ENCODE measurements at regions not wholly inside any gene's neighbourhood (a gene's known extent, or its start where the extent isn't known, plus 50 kb on each side); places are given as distances from the start of the nearest gene placed in this dataset.
"Not testable (repeated sequence)": the region's sequence is repeated elsewhere in the genome, so short reads cannot be mapped to it uniquely, and the experiment has no call there.

DNA sequence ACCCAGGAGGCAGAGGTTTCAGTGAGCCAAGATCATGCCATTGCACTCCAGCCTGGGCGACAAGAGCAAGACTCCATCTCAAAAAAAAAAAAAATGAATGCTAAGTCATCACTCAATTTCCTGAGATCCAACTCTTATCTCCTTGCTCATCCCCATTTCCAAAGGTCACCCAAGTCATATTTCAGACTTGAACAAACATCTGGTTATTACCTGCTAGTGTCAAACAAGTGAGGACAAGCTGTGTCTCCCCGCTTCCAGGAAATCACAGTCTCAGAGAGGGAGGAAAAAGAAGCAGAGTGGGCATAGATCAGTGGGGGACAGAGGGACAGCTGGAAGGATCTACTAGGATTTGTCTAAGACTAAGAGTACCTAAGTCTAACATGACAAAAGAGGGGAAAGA lies 147.5 kb upstream of the FUNDC1 start:
- Mint-ChIP-seq H3K27me3 (ENCODE audit: insufficient read depth) (peaks cover 3% of the 10 kb centered on the region), H3K4me3 (no peak overlapping the region), H3K27ac (no peak overlapping the region), H3K9me3 (no peaks in the 10 kb centered on the region), H3K36me3 (ENCODE audit: low read depth) (no peaks in the 10 kb centered on the region), H3K4me1 (ENCODE audit: low read depth) (no peaks in the 10 kb centered on the region)
- DNase-seq, result no peak
- TF ChIP-seq, protein P1, sequence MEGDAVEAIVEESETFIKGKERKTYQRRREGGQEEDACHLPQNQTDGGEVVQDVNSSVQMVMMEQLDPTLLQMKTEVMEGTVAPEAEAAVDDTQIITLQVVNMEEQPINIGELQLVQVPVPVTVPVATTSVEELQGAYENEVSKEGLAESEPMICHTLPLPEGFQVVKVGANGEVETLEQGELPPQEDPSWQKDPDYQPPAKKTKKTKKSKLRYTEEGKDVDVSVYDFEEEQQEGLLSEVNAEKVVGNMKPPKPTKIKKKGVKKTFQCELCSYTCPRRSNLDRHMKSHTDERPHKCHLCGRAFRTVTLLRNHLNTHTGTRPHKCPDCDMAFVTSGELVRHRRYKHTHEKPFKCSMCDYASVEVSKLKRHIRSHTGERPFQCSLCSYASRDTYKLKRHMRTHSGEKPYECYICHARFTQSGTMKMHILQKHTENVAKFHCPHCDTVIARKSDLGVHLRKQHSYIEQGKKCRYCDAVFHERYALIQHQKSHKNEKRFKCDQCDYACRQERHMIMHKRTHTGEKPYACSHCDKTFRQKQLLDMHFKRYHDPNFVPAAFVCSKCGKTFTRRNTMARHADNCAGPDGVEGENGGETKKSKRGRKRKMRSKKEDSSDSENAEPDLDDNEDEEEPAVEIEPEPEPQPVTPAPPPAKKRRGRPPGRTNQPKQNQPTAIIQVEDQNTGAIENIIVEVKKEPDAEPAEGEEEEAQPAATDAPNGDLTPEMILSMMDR (IDR thresholded peaks at IDR 0.05), result no peak

DNA sequence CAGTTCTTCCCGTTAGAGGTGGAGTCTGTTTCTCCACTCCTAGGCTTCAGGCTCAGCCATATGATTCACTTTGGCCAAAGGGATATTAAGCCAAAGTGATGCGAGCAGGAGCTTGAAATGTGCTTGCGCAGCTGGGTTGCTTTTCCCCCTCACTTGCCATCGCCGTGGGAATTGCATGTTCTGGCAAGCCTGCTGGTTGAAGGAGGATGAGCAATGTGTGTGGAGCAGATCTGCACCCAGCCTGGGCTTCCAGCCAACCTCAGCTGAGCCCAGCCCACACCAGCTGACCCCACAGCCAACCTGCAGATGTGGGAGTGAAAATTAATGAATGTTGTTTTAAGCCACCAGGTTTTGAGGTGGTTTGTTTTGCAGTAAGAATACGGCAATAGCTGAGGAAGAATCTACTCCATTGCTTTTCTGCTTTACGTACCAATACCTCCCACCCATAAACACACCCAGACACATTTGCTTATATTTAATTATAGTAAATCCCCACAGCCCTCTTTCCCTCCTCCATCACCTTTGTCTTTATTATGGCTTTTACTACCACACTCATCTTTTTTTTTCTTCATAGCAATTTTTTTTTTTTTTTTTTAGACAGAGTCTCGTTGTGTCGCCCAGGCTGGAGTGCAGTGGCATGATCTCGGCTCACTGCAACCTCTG lies 132.8 kb upstream of the FUNDC1 start:
- Mint-ChIP-seq H3K4me3 (peak overlapping the region; percentile 29; the same call in 1 of the 2 replicates), H3K27ac (no peak overlapping the region), H3K36me3 (ENCODE audit: low read depth) (no peaks in the 10 kb centered on the region), H3K27me3 (ENCODE audit: insufficient read depth) (peaks cover 6% of the 10 kb centered on the region; the same call in 1 of the 2 replicates), H3K9me3 (no peaks in the 10 kb centered on the region), H3K4me1 (ENCODE audit: low read depth) (peaks cover 8% of the 10 kb centered on the region)
- DNase-seq, result peak; percentile 59
- TF ChIP-seq, protein P1 (IDR thresholded peaks at IDR 0.05), result no peak

DNA sequence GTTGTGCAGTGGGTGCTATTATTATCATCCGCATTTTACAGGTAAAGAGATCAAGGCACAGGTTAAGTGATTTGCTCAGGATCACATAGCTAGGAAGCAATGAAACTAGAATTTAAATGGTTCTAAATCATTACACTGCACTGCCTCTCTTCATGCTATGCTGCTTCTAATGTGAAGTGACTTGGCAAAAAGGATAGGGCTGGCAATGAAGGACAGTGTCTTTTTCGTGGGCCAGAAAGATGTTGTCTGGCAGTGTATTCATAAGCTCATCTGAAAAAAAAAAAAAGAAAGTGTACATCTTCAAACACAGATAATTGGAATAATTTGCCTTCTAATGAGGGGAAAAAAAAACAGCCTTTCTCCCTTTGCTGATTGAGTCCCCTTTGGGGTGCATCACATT lies 132.2 kb upstream of the FUNDC1 start:
- DNase-seq, result no peak
- Mint-ChIP-seq H3K27me3 (ENCODE audit: insufficient read depth) (peaks cover 6% of the 10 kb centered on the region; the same call in 1 of the 2 replicates), H3K4me1 (ENCODE audit: low read depth) (peaks cover 8% of the 10 kb centered on the region), H3K9me3 (no peaks in the 10 kb centered on the region), H3K36me3 (ENCODE audit: low read depth) (no peaks in the 10 kb centered on the region), H3K4me3 (peak overlapping the region; percentile 29; the same call in 1 of the 2 replicates), H3K27ac (no peak overlapping the region)
- TF ChIP-seq, protein P1 (IDR thresholded peaks at IDR 0.05), result no peak

DNA sequence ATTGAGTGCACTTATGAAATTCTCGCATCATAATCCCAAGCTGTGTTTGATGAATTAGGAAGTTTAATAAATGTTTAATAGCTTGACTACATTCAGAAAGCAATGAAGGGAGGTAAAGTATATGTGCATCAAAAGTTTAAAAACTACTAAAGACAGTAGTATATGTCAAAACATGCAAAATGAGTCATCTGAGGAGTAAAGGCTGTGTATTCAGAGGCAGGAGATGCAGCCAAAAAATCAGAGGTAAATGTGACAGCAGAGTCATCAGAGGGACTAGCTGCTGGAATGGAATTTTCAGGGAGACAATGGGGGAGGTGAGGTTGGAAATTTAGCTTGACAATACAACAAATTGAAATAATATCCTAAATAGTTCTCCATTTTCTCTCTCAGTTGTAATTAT lies 127.0 kb upstream of the FUNDC1 start:
- Mint-ChIP-seq H3K4me1 (ENCODE audit: low read depth) (0 out of 2 replicates have a peak, but pooled peaks cover 5% of the 10 kb centered on the region), H3K27me3 (ENCODE audit: insufficient read depth) (peaks cover 6% of the 10 kb centered on the region; the same call in 1 of the 2 replicates), H3K36me3 (ENCODE audit: low read depth) (no peaks in the 10 kb centered on the region), H3K27ac (no peak overlapping the region), H3K9me3 (no peaks in the 10 kb centered on the region), H3K4me3 (no peak overlapping the region)
- no peak for DNase-seq
- TF ChIP-seq, protein P1 (IDR thresholded peaks at IDR 0.05), result no peak

DNA sequence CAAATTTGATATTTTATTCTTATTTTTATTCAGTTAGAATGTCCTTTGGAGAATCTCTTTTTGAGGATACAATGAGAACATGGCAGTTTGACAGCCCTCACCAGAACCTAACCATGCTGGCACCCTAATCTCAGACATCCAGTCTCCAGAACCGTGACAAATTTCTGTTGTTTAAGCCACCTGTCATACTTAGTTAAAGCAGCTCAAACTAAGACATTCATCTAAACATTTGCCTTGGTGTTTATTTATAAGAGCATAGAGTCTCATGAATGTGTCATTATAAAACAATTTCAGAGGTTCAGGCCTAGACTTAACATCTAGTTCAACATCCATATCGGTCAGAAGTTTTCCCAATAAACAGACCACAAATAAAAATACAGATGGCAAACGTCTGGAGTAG lies 125.1 kb upstream of the FUNDC1 start:
- DNase-seq, result no peak
- H3K27ac Mint-ChIP-seq, result no peak overlapping the region
- 0 out of 2 replicates have a peak, but pooled peaks cover 5% of the 10 kb centered on the region for H3K4me1 Mint-ChIP-seq (ENCODE audit: low read depth)
- TF ChIP-seq, protein P1 (IDR thresholded peaks at IDR 0.05), result no peak
- H3K27me3 Mint-ChIP-seq (ENCODE audit: insufficient read depth), result peaks cover 6% of the 10 kb centered on the region; the same call in 1 of the 2 replicates
- H3K9me3 Mint-ChIP-seq, result peaks cover 4% of the 10 kb centered on the region; the same call in 1 of the 2 replicates
- H3K4me3 Mint-ChIP-seq, result no peak overlapping the region
- H3K36me3 Mint-ChIP-seq (ENCODE audit: low read depth), result no peaks in the 10 kb centered on the region

DNA sequence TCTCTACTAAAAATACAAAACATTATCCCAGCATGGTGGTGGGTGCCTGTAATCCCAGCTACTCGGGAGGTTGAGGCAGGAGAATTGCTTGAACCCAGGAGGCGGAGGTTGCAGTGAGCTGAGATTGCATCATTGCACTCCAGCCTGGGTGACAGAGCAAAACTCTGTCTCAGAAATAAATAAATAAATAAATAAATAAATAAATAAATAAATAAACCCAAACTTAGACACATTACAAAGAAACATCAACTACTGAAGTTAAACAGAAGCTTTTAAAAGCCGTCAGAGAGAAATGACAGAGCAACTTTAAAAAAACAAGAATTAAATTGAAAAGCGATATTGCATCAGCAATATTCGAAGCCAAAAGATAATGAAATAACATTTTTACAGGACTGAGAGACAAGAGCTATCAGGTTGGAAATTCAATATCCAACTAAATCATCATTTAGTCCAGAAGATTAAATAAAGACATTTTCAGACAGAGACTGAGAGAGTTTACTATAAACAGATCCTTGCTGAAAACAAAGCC lies 115.1 kb upstream of the FUNDC1 start:
- not testable (repeated sequence) for H3K27me3 Mint-ChIP-seq (ENCODE audit: insufficient read depth); H3K9me3 Mint-ChIP-seq; H3K4me3 Mint-ChIP-seq; H3K27ac Mint-ChIP-seq; DNase-seq; H3K4me1 Mint-ChIP-seq (ENCODE audit: low read depth); H3K36me3 Mint-ChIP-seq (ENCODE audit: low read depth)
